SK-N-SH (cell line): ENCODE measurements at regions not wholly inside any gene's neighbourhood (a gene's known extent, or its start where the extent isn't known, plus 50 kb on each side); places are given as distances from the start of the nearest gene placed in this dataset.

ENCODE experiments used
- CTCF ChIA-PET: fragments of 300-600, 350-600 bp; formaldehyde crosslinking; extraction: SDS; loops from one replicate; lab custom pipeline; 2021; lab: Yijun Ruan, JAX
- POLR2A ChIA-PET: fragments of 350-600 bp; sonication (Branson Sonifier 250); formaldehyde crosslinking; extraction: SDS; loops from one replicate; lab custom pipeline; 2020; ENCODE audit warnings: antibody characterized with exemption, inconsistent platforms; lab: Yijun Ruan, JAX
- DNase-seq: peaks from one replicate; pipeline ENCODE4 v3.0.0; 2012
- H2AFZ ChIP-seq: fragments of 200-600 bp; sonication (generic); 2 replicates; pipeline ENCODE4 v1.8.1; 2016; ENCODE audit warnings: antibody characterized with exemption, mild to moderate bottlenecking, low read depth
- H3F3A ChIP-seq: fragments of 200-600 bp; sonication (generic); replicated peaks from 2 replicates; pipeline ENCODE3; 2016; ENCODE audit warnings: antibody characterized with exemption, mild to moderate bottlenecking; ENCODE audit not compliant: insufficient read depth
- H3K27ac ChIP-seq, 2 experiments: fragments of 200-500 bp in 1 of 2; fragments of 200-600 bp in 1 of 2; sonication (Bioruptor generic) in 1 of 2; sonication (generic), shearing (Covaris generic) in 1 of 2; 2 replicates each; pipeline versions ENCODE4 v1.5.1 to v1.6.1; 2014 to 2016; ENCODE audit warnings: low read depth in 2 of 2, inconsistent platforms in 1 of 2, low read length in 1 of 2, mild to moderate bottlenecking in 1 of 2, mixed read lengths in 1 of 2
- H3K27me3 ChIP-seq: fragments of 200-600 bp; sonication (generic), shearing (Covaris generic); 2 replicates; pipeline ENCODE4 v1.6.1; 2016; ENCODE audit warnings: mixed run types; ENCODE audit not compliant: insufficient read depth
- H3K36me3 ChIP-seq, 2 experiments: fragments of 200-500 bp in 1 of 2; fragments of 200-600 bp in 1 of 2; sonication (Bioruptor generic) in 1 of 2; sonication (generic) in 1 of 2; replicated peaks in 1 of 2; 2 replicates each; pipeline versions ENCODE3 to v1.5.1; 2014 to 2016; ENCODE audit warnings: low read length in 1 of 2, mild to moderate bottlenecking in 1 of 2; ENCODE audit not compliant: insufficient read depth in 2 of 2, control insufficient read depth in 1 of 2
- H3K4me1 ChIP-seq, 2 experiments: fragments of 200-500 bp in 1 of 2; fragments of 200-600 bp in 1 of 2; sonication (Bioruptor generic) in 1 of 2; sonication (generic), shearing (Covaris generic) in 1 of 2; 2 replicates each; pipeline versions ENCODE4 v1.5.1 to v1.6.1; 2014 to 2016; ENCODE audit warnings: low read depth in 1 of 2, low read length in 1 of 2, mixed run types in 1 of 2; ENCODE audit not compliant: insufficient read depth in 2 of 2, control insufficient read depth in 1 of 2
- H3K4me2 ChIP-seq: fragments of 200-600 bp; sonication (generic), shearing (Covaris generic); 2 replicates; pipeline ENCODE4 v1.6.1; 2017; ENCODE audit warnings: mixed run types
- H3K4me3 ChIP-seq, 2 experiments: fragments of 200-500 bp in 1 of 2; fragments of 200-600 bp in 1 of 2; sonication (Bioruptor generic) in 1 of 2; sonication (generic), shearing (Covaris generic) in 1 of 2; 2 replicates each; pipeline versions ENCODE4 v1.5.1 to v1.8.1; 2014 to 2016; ENCODE audit warnings: low read depth in 2 of 2, inconsistent platforms in 1 of 2, low read length in 1 of 2, mild to moderate bottlenecking in 1 of 2, mixed read lengths in 1 of 2, moderate library complexity in 1 of 2
- H3K79me2 ChIP-seq: fragments of 200-600 bp; sonication (generic); 2 replicates; pipeline ENCODE4 v1.8.1; 2017; ENCODE audit warnings: mild to moderate bottlenecking; ENCODE audit not compliant: insufficient read depth
- H3K9ac ChIP-seq: fragments of 200-600 bp; sonication (generic); 2 replicates; pipeline ENCODE4 v1.6.1; 2017; ENCODE audit warnings: mixed run types
- H3K9me2 ChIP-seq: fragments of 200-600 bp; sonication (generic); 2 replicates; pipeline ENCODE4 v1.6.1; 2017; ENCODE audit warnings: mixed run types
- H3K9me3 ChIP-seq: fragments of 200-600 bp; sonication (generic); 2 replicates; pipeline ENCODE4 v1.6.1; 2017; ENCODE audit warnings: mixed run types, mild to moderate bottlenecking, moderate library complexity
- H4K20me1 ChIP-seq: fragments of 200-600 bp; sonication (generic); 2 replicates; pipeline ENCODE4 v1.6.1; 2017; ENCODE audit warnings: mild to moderate bottlenecking, mixed run types; ENCODE audit not compliant: insufficient read depth
- CTCF ChIP-seq: fragments of 200-600 bp; sonication (generic); IDR thresholded peaks from 2 replicates; pipeline ENCODE4 v1.6.1; 2017; ENCODE audit warnings: antibody characterized with exemption, mild to moderate bottlenecking, moderate library complexity
- ELF1 ChIP-seq: IDR thresholded peaks from 2 replicates; pipeline ENCODE4 v1.4.0; 2012
- FOSL2 ChIP-seq: IDR thresholded peaks from 2 replicates; pipeline ENCODE4 v1.4.0; 2012; ENCODE audit warnings: low read depth, mild to moderate bottlenecking, moderate library complexity, borderline replicate concordance
- FOXJ3 ChIP-seq: sonication (generic); formaldehyde crosslinking; IDR thresholded peaks from 2 replicates; pipeline ENCODE4 v1.5.1; 2020; ENCODE audit warnings: mild to moderate bottlenecking, missing genetic modification reagents
- FOXM1 ChIP-seq: IDR thresholded peaks from 2 replicates; pipeline ENCODE4 v1.4.0; 2012; ENCODE audit warnings: low read depth, mild to moderate bottlenecking
- GATA2 ChIP-seq: sonication (generic); formaldehyde crosslinking; IDR thresholded peaks from 2 replicates; pipeline ENCODE4 v1.5.0; 2020; ENCODE audit warnings: mild to moderate bottlenecking, missing genetic modification reagents
- IRF3 ChIP-seq: fragments of 150-350 bp; IDR thresholded peaks from 2 replicates; pipeline ENCODE4 v1.6.1; 2016; ENCODE audit warnings: mild to moderate bottlenecking, low read depth, low read length
- RXRA ChIP-seq: IDR thresholded peaks from 2 replicates; pipeline ENCODE4 v1.4.0; 2012; ENCODE audit warnings: low read depth, mild to moderate bottlenecking, borderline replicate concordance
- USF1 ChIP-seq: IDR thresholded peaks from 2 replicates; pipeline ENCODE4 v1.4.0; 2012; ENCODE audit warnings: low read depth, borderline replicate concordance
- USF2 ChIP-seq: fragments of 150-350 bp; IDR thresholded peaks from 2 replicates; pipeline ENCODE4 v1.6.1; 2017; ENCODE audit warnings: antibody characterized with exemption, low read length, low read depth, borderline replicate concordance
- ZBTB33 ChIP-seq: IDR thresholded peaks from 2 replicates; pipeline ENCODE4 v1.4.0; 2012; ENCODE audit warnings: low read depth, borderline replicate concordance
- WGBS: methylation state at CpG from one replicate; pipeline ENCODE4 v1.1.6; 2017; ENCODE audit warnings: low lambda C conversion rate; 5-methylcytosine and 5-hydroxymethylcytosine counted together

GRCh38 chr1:83006271-83006670 lies 992.7 kb downstream of the TTLL7 start:
- no peak overlapping the region for H2AFZ ChIP-seq
- no peaks in the 10 kb centered on the region for H3K27me3 ChIP-seq
- no peaks in the 10 kb centered on the region for H3F3A ChIP-seq
- no peaks in the 10 kb centered on the region for H3K36me3 ChIP-seq
- H4K20me1 ChIP-seq, result no peaks in the 10 kb centered on the region
- WGBS, result 77% methylated on average over 3 of the region's 3 CpGs
- no peaks in the 10 kb centered on the region for H3K9me3 ChIP-seq
- ChIA-PET CTCF (no interaction called here), POLR2A (no interaction called here)
- DNase-seq, result no peak
- H3K9me2 ChIP-seq, result no peaks in the 10 kb centered on the region
- TF ChIP-seq IRF3, result no peak
- no peak overlapping the region for H3K9ac ChIP-seq
- no peaks in the 10 kb centered on the region for H3K4me1 ChIP-seq
- H3K4me3 ChIP-seq, result no peak overlapping the region
- no peak overlapping the region for H3K27ac ChIP-seq
- no peak overlapping the region for H3K4me2 ChIP-seq
- H3K79me2 ChIP-seq, result no peaks in the 10 kb centered on the region

- H3K27ac ChIP-seq, result no peak overlapping the region
- POLR2A ChIA-PET, result no interaction called here
- H3K9ac ChIP-seq, result no peak overlapping the region
- no peaks in the 10 kb centered on the region for H3K9me2 ChIP-seq
- DNase-seq, result no peak
- peaks cover 8% of the 10 kb centered on the region for H3F3A ChIP-seq
- TF ChIP-seq ZBTB33, result no peak
- TF ChIP-seq RXRA, result no peak
- TF ChIP-seq FOXM1, result no peak
- no peak for TF ChIP-seq FOXJ3 (CRISPR knock-in tag)
- TF ChIP-seq FOSL2, result no peak
- TF ChIP-seq CTCF, result no peak
- no peak for TF ChIP-seq GATA2
- TF ChIP-seq USF1, result no peak
- no peak for TF ChIP-seq USF2
- no peak for TF ChIP-seq ELF1
- no peaks in the 10 kb centered on the region; a peak in 1 of 4 replicates for H3K4me1 ChIP-seq
- peak overlapping the region; percentile 45; the same call in 1 of the 2 replicates for H2AFZ ChIP-seq
- no peaks in the 10 kb centered on the region for H3K36me3 ChIP-seq
- no peaks in the 10 kb centered on the region for H3K9me3 ChIP-seq
- no peak overlapping the region for H3K4me2 ChIP-seq
- WGBS, result 67% methylated on average over 4 of the region's 4 CpGs
- H4K20me1 ChIP-seq, result no peaks in the 10 kb centered on the region
- H3K27me3 ChIP-seq, result no peaks in the 10 kb centered on the region
- no peak overlapping the region for H3K4me3 ChIP-seq
- no peaks in the 10 kb centered on the region for H3K79me2 ChIP-seq
- CTCF ChIA-PET, result no interaction called here
These were observed 998.6 kb downstream of the TTLL7 start for GRCh38 chr1:83000286-83000685.
